Bone marrow (tissue), 2 donors: ENCODE measurements at regions not wholly inside any gene's neighbourhood (a gene's known extent, or its start where the extent isn't known, plus 50 kb on each side); places are given as distances from the start of the nearest gene placed in this dataset.

Experiments
- DNase-seq, 2 donors: peaks; one replicate each; lab custom pipeline; 2025; lab: John Stamatoyannopoulos, UW

DNA sequence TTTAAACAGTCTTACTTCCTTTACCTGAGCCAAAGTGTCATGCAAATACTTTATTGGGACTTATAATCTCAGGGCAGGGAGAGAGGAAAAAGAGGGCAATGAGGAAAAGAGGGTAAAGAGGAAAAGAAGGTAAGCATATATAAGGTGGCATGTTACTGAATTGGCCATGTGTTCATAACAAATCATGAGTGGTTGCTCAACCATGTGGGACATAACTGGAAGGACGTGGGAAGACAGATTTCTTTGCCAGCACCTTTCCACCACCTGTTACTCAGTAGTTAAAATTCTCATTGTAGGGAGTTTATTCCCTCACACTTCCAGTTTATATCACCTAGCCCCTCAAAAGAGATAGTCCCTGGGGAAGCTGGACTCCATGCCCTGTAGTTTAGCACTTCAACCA, 54.7 kb upstream of the TPRG1 start:
- DNase-seq: no peak

DNA sequence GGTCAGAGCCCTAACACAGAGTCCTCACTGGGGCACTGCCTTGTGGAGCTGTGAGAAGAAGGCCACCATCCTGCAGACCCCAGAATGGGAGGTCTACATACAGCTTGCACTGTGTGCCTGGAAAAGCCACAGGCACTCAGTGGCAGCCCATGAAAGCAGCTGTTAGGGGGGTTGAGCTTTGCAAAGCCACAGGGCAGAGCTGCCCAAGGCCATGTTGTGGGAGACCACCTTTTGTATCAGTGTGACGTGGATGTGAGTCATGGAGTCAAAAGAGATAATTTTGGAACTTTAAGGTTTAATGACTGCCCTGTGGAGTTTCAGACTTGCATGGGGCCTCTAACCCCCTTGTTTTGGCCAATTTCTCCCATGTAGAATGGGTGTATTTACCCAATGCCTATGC, 52.9 kb upstream of the TPRG1 start:
- no peak for DNase-seq

DNA sequence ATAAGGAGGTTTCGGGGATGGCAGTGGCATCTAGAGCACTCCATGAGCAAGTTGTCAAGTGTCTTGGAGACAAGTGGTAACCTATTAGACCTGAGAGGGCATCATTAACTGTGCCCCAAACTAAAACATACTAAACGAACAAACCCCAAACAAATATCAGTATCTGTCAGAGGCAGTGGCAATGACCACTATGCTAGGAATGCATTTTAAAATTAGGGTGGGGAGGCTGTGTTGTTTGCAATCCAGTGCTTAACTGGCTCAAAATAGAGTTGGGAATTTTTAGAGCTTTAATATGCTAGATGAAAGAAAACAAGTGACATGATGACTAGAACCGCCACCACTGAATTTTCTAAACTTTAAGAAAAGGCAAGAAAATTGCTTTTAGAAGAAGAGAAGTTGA, 51.8 kb upstream of the TPRG1 start:
- DNase-seq: no peak

DNA sequence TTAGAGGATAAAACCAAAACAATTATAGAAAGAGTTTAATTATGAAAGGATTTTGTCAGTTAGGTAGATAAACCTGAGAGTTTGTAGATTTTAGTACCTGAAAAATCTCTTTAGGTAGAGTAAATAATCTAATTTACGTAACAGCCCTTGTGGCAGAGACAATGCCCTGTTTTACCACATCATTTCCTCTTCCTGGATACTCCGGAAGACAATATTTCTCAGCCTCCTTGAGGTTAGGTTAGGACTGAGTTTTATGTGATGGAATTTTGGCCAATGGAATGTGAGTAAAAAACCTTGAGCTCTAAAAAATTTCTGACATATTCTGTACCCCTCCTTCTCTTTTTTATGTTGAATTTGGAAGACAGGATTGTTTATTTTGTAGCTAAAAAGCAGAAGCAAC, 50.7 kb upstream of the TPRG1 start:
- no peak for DNase-seq
